ENCODE measurements at regions not wholly inside any gene's neighbourhood (a gene's known extent, or its start where the extent isn't known, plus 50 kb on each side); places are given as distances from the start of the nearest gene placed in this dataset.

DNA sequence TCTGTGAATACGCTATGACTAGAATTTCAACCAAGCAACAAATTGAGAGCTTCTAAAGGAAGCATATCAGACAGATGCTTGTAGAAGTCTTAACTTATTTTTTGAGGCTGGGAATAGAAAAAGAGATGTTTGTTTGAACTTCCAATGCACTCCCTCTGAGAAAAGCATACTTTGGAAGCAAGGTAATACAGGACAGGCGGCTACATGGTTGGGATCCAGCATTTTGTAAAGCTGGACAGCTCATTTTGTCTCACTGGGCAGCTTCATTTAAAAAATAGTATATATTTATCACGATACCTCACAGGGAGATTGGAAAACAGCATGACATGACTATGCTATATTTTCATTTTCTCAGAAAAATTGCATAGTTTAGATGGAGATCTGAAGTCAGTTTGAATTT is 821.3 kb upstream of the API5 start:
- Histone ChIP-seq H3K4me1 (ENCODE audit: control insufficient read depth, insufficient read depth, low read length) (no peaks in the 10 kb centered on the region), H3K27me3 (ENCODE audit: control insufficient read depth, insufficient read depth, low read length) (no peaks in the 10 kb centered on the region), H3K9me3 (ENCODE audit: control insufficient read depth, insufficient read depth, low read length) (no peaks in the 10 kb centered on the region), H3K27ac (ENCODE audit: low read length) (no peak overlapping the region), H3K36me3 (ENCODE audit: control insufficient read depth, insufficient read depth, low read length) (no peaks in the 10 kb centered on the region), H3K4me3 (ENCODE audit: low read length) (no peak overlapping the region)
- Mint-ChIP-seq H3K27ac (no peak overlapping the region), H3K27me3 (ENCODE audit: low read depth in 2 of 2) (no peaks in the 10 kb centered on the region), H3K9me3 (peaks cover 2 to 5% of the 10 kb centered on the region in 2 donors), H3K4me1 (no peaks in the 10 kb centered on the region), H3K4me3 (no peak overlapping the region), H3K36me3 (peaks cover 7% of the 10 kb centered on the region)
- no peak for DNase-seq
- WGBS (ENCODE audit: insufficient coverage) = 97% methylated on average over 3 of the region's 3 CpGs
- TF ChIP-seq, protein P1, sequence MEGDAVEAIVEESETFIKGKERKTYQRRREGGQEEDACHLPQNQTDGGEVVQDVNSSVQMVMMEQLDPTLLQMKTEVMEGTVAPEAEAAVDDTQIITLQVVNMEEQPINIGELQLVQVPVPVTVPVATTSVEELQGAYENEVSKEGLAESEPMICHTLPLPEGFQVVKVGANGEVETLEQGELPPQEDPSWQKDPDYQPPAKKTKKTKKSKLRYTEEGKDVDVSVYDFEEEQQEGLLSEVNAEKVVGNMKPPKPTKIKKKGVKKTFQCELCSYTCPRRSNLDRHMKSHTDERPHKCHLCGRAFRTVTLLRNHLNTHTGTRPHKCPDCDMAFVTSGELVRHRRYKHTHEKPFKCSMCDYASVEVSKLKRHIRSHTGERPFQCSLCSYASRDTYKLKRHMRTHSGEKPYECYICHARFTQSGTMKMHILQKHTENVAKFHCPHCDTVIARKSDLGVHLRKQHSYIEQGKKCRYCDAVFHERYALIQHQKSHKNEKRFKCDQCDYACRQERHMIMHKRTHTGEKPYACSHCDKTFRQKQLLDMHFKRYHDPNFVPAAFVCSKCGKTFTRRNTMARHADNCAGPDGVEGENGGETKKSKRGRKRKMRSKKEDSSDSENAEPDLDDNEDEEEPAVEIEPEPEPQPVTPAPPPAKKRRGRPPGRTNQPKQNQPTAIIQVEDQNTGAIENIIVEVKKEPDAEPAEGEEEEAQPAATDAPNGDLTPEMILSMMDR (IDR thresholded peaks at IDR 0.05) = no peak
- no peak for ATAC-seq
- intact Hi-C loops (cut with micrococcal nuclease) = no loop called here

DNA sequence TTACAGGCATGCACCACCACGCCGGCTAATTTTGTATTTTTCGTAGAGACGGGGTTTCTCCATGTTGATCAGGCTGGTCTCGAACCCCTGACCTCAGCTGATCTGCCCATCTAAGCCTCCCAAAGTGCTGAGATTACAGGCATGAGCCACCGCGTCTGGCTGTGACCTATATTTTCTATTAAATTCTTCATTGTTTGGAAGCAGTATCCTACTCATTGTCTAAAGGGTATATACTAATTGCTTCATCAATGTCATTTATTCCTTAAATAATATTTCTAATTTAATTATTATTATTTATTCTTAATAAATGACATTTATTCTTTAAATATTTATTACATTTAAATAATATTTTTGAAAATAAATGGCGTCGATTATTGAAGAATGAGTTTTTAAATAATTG is 817.3 kb upstream of the API5 start:
- no peak overlapping the region for H3K27ac Mint-ChIP-seq
- no peaks in the 10 kb centered on the region for H3K4me1 ChIP-seq (ENCODE audit: control insufficient read depth, insufficient read depth, low read length)
- intact Hi-C loops (cut with micrococcal nuclease) = no loop called here
- H3K36me3 ChIP-seq (ENCODE audit: control insufficient read depth, insufficient read depth, low read length) = no peaks in the 10 kb centered on the region
- no peak for DNase-seq
- no peaks in the 10 kb centered on the region for H3K27me3 ChIP-seq (ENCODE audit: control insufficient read depth, insufficient read depth, low read length)
- peaks cover 7% of the 10 kb centered on the region for H3K36me3 Mint-ChIP-seq
- no peaks in the 10 kb centered on the region for H3K9me3 ChIP-seq (ENCODE audit: control insufficient read depth, insufficient read depth, low read length)
- no peak for ATAC-seq
- H3K27ac ChIP-seq (ENCODE audit: low read length) = no peak overlapping the region
- peaks cover 2 to 11% of the 10 kb centered on the region in 2 donors for H3K9me3 Mint-ChIP-seq
- no peak overlapping the region for H3K4me3 Mint-ChIP-seq
- H3K4me1 Mint-ChIP-seq = no peaks in the 10 kb centered on the region
- TF ChIP-seq, protein P1 (IDR thresholded peaks at IDR 0.05) = no peak
- H3K27me3 Mint-ChIP-seq (ENCODE audit: low read depth in 2 of 2) = no peaks in the 10 kb centered on the region
- no peak overlapping the region for H3K4me3 ChIP-seq (ENCODE audit: low read length)
- WGBS (ENCODE audit: insufficient coverage) = 96% methylated on average over 7 of the region's 9 CpGs

DNA sequence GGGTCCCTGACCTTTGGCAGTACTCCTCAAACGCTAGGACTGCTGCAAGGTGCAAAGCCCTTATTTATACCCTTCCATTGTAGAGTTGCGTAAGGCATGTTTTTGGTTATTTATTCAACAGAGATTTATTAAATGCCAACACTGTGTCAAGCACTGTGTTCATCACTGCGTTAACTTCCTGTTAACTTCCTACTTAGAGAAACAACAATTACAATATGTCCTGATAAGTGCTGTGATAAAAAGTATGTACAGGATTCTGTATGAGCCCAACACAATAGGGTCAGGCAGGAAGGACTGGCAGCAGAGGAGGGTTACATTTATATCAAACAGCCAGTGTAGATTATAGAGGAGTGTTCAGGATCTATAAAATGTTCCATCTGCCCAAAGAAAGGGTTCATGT is 812.8 kb upstream of the API5 start:
- TF ChIP-seq, protein P1 (IDR thresholded peaks at IDR 0.05) = no peak
- WGBS (ENCODE audit: insufficient coverage) = 80% methylated on average over 1 of the region's 3 CpGs
- H3K4me3 ChIP-seq (ENCODE audit: low read length) = no peak overlapping the region
- H3K27me3 ChIP-seq (ENCODE audit: control insufficient read depth, insufficient read depth, low read length) = no peaks in the 10 kb centered on the region
- H3K36me3 ChIP-seq (ENCODE audit: control insufficient read depth, insufficient read depth, low read length) = no peaks in the 10 kb centered on the region
- no peak for ATAC-seq
- peaks cover 8 to 12% of the 10 kb centered on the region in 2 donors for H3K9me3 Mint-ChIP-seq
- no peaks in the 10 kb centered on the region for H3K4me1 Mint-ChIP-seq
- intact Hi-C loops (cut with micrococcal nuclease) = no loop called here
- no peak overlapping the region for H3K4me3 Mint-ChIP-seq
- no peaks in the 10 kb centered on the region for H3K4me1 ChIP-seq (ENCODE audit: control insufficient read depth, insufficient read depth, low read length)
- H3K27ac ChIP-seq (ENCODE audit: low read length) = no peak overlapping the region
- no peaks in the 10 kb centered on the region for H3K9me3 ChIP-seq (ENCODE audit: control insufficient read depth, insufficient read depth, low read length)
- no peak for DNase-seq
- no peak overlapping the region for H3K27ac Mint-ChIP-seq
- H3K36me3 Mint-ChIP-seq = no peaks in the 10 kb centered on the region
- H3K27me3 Mint-ChIP-seq (ENCODE audit: low read depth in 2 of 2) = no peaks in the 10 kb centered on the region

DNA sequence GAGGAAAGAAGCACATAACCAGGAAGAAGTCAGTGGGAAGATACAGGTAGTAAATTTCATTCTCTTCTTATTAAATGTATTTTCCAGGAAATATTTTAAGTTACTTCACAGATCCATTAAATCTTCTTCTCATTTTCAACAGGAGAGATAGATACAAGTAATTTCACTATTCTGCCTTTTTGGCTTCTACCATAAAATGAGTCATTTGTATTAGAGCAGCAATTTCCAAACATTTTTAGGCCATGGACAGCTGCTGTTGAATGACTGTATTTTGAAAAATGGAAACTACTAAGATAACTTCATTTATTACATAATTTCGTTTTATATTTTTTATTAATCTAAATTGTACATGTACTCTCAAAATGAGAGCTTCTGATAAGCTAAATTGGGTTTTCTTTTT is 809.6 kb upstream of the API5 start:
- no CpG with 5 or more reads among the region's 1 CpG for WGBS (ENCODE audit: insufficient coverage)
- H3K27me3 ChIP-seq (ENCODE audit: control insufficient read depth, insufficient read depth, low read length) = no peaks in the 10 kb centered on the region
- Mint-ChIP-seq H3K27ac (no peak overlapping the region), H3K27me3 (ENCODE audit: low read depth in 2 of 2) (no peaks in the 10 kb centered on the region), H3K4me1 (no peaks in the 10 kb centered on the region), H3K4me3 (no peak overlapping the region), H3K9me3 (peaks cover 18 to 20% of the 10 kb centered on the region in 2 donors), H3K36me3 (peaks cover 7% of the 10 kb centered on the region)
- TF ChIP-seq, protein P1 (IDR thresholded peaks at IDR 0.05) = no peak
- H3K36me3 ChIP-seq (ENCODE audit: control insufficient read depth, insufficient read depth, low read length) = no peaks in the 10 kb centered on the region
- H3K9me3 ChIP-seq (ENCODE audit: control insufficient read depth, insufficient read depth, low read length) = no peaks in the 10 kb centered on the region
- DNase-seq (no peak), ATAC-seq (no peak)
- intact Hi-C loops (cut with micrococcal nuclease) = no loop called here
- no peaks in the 10 kb centered on the region for H3K4me1 ChIP-seq (ENCODE audit: control insufficient read depth, insufficient read depth, low read length)
- H3K4me3 ChIP-seq (ENCODE audit: low read length) = no peak overlapping the region
- no peak overlapping the region for H3K27ac ChIP-seq (ENCODE audit: low read length)

Measured in natural killer cell (primary cell).